Fibroblast of pulmonary artery (primary cell): ENCODE measurements at regions not wholly inside any gene's neighbourhood (a gene's known extent, or its start where the extent isn't known, plus 50 kb on each side); places are given as distances from the start of the nearest gene placed in this dataset.

Experiments
- DNase-seq: peaks from one replicate; pipeline ENCODE4 v3.0.0-alpha.2; 2010; ENCODE audit warnings: low read depth
- H3K4me3 ChIP-seq: replicated peaks from 2 replicates; pipeline ENCODE4 v1.5.1; 2011; ENCODE audit warnings: low read depth, mild to moderate bottlenecking, control low read depth, low read length, moderate library complexity
- TF ChIP-seq, protein P1 (sequence below): IDR thresholded peaks from 2 replicates; pipeline ENCODE4 v1.5.1; 2011; ENCODE audit warnings: mild to moderate bottlenecking, control low read depth, low read length, inconsistent platforms; ENCODE audit errors: missing control alignments

DNA sequence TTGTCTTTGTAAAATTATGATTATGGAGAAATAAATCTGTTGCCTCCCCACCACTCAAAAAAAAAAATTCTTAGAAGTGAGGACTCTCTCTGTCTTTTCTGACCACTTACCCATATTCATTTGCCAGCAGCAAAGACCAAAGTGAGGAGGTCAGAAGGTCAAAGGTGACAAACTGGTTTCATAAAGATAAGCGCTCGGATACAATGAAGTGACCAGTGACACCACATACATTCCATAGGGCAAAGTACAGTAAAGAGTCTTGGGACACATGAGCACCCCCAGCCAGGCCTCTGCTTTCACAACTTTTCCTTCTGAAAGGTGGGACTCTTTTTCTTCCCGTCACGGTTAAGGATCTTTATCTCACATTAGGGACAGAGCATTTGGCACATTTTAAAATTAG is 75.9 kb upstream of the TCF4 start:
- TF ChIP-seq, protein P1, sequence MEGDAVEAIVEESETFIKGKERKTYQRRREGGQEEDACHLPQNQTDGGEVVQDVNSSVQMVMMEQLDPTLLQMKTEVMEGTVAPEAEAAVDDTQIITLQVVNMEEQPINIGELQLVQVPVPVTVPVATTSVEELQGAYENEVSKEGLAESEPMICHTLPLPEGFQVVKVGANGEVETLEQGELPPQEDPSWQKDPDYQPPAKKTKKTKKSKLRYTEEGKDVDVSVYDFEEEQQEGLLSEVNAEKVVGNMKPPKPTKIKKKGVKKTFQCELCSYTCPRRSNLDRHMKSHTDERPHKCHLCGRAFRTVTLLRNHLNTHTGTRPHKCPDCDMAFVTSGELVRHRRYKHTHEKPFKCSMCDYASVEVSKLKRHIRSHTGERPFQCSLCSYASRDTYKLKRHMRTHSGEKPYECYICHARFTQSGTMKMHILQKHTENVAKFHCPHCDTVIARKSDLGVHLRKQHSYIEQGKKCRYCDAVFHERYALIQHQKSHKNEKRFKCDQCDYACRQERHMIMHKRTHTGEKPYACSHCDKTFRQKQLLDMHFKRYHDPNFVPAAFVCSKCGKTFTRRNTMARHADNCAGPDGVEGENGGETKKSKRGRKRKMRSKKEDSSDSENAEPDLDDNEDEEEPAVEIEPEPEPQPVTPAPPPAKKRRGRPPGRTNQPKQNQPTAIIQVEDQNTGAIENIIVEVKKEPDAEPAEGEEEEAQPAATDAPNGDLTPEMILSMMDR, result no peak
- DNase-seq, result no peak
- H3K4me3 ChIP-seq, result no peak overlapping the region

- H3K4me3 ChIP-seq, result no peak overlapping the region
- DNase-seq, result no peak
- TF ChIP-seq, protein P1, result no peak
Observed at GRCh38 chr18:55658598-55658997, 70.6 kb upstream of the TCF4 start.

DNA sequence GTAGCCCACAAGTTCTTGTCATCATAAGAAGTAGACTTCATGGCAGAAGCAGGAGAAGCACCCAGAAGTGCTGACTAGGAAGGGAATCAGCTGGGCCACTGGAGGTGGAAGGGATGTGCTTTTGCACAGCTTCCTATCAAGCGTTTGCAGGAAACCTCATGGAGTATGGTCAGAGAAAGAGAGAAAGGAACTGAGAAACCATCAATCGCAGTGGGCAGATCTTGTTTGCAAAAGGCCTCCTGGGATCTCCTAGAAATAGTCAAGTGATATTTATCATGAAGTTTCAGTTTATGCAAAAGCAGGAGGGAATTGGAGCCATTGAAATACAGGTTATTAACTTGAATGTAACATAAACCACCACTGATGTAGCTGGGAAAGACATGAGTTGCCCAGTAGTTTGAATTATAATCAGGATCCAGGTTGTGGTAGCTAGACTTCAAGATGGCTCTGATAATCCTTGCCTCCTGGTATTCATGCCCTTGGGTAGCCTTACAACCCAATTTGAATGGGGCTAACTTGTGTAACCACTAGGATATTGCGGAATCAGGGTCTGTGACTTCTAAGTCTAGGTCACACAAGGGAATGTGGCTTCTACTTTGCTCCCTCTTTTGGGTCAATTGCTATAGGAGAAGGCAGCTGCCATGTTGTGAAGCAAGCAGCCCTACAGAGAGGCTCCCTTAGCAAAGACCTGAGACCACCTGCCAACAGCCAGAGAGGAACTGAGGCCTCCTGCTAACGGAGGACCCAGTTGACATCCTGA is 69.8 kb upstream of the TCF4 start:
- no peak overlapping the region for H3K4me3 ChIP-seq
- no peak for DNase-seq
- TF ChIP-seq, protein P1, result no peak

GRCh38 chr18:55654986-55655385 is 67.0 kb upstream of the TCF4 start:
- H3K4me3 ChIP-seq, result no peak overlapping the region
- DNase-seq, result no peak
- TF ChIP-seq, protein P1, result no peak

- no peak for DNase-seq
- TF ChIP-seq, protein P1, result no peak
- H3K4me3 ChIP-seq, result no peak overlapping the region
Observed at GRCh38 chr18:55651236-55651635, 63.2 kb upstream of the TCF4 start.

DNA sequence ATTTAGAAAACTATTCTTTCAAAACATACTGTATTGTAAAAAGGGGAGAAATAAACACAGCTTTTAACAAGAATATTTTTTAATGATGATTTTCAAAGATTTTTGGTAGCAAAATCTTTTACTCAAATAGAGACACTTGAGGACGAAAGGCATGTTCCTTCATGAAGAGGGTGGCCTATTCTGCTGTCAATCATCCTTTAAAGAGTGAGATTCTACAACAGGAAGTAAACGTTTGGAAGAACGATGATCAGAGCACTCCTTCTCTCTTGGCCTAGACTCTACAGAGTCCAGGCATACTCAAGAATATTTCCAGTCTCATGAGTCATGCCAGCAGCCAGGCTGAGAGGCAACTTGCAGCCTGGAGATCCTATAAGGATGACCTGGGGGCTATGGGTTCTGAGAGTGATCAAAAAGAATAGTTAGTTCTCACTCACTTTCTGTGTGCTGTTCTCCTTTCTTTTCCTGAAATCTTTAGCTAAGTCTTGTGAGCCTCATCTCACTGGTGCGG is 62.4 kb upstream of the TCF4 start:
- TF ChIP-seq, protein P1, result no peak
- no peak overlapping the region for H3K4me3 ChIP-seq
- DNase-seq, result peak; percentile 17

DNA sequence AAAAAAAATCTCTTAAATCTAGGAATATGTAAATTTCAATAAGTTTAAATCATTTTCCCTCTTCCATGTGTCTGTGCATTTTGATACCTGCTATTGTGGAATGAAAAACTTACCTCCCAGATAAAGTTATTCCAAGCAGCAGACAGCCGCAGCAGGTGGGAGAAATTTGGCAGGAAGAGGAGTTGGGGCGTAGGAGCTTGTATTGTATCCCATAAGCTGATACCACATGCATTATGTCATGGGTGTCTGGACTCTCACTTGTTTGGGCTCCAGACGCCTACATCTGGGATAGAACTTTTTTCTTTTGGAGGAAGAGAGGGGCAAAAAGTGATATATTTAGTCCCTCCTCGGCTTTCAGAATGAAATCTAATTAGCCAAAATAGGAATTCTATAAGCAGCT is 59.3 kb upstream of the TCF4 start:
- TF ChIP-seq, protein P1, result no peak
- DNase-seq, result peak; percentile 14

More for the DNA sequence above, 59.3 kb upstream of the TCF4 start:
- no peak overlapping the region for H3K4me3 ChIP-seq
